ENCODE measurements at regions not wholly inside any gene's neighbourhood (a gene's known extent, or its start where the extent isn't known, plus 50 kb on each side); places are given as distances from the start of the nearest gene placed in this dataset.

GRCh38 chr5:180411948-180412347 lies 58.8 kb upstream of the GFPT2 start:
- DNase-seq (no peak), ATAC-seq (no peak)

DNA sequence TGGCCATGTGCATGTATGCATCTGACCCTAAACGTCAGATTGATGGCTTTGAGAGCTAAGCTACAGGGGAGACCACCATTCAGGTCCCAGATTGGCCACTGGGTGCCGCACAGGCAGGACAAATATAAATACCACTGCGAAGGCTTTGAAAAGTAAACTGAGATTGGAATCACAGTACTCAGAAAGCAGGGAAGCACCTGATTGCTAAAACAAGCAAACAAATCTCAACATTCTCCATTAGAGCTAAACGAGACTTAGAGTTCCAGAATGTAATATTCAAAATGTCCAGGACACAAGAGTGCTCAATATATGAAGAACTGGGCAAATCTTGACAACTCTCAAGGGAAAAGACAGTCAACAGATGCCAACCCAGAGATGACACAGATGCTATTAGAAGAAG lies 61.0 kb upstream of the GFPT2 start:
- ATAC-seq (no peak), DNase-seq (no peak)

DNA sequence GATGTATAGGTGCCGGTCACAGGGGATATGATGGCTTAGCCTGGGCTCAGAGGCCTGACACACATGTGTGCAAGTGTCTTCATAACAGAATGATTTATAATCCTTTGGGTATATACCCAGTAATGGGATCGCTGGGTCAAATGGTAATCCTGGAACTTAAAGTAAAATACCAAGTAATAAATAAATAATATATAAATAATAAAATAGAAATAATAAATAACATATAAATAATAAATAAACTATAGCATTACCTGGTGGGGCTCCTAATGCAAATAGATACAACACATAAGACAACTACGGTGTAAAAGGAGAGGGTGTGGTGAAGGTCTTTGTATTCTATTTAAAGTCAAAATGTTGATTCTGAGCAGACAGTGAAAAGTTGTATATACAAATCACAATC lies 68.5 kb upstream of the GFPT2 start:
- no peak for DNase-seq
- ATAC-seq: no peak

GRCh38 chr5:180423133-180423532 lies 70.0 kb upstream of the GFPT2 start:
- no peak for DNase-seq
- ATAC-seq: no peak

DNA sequence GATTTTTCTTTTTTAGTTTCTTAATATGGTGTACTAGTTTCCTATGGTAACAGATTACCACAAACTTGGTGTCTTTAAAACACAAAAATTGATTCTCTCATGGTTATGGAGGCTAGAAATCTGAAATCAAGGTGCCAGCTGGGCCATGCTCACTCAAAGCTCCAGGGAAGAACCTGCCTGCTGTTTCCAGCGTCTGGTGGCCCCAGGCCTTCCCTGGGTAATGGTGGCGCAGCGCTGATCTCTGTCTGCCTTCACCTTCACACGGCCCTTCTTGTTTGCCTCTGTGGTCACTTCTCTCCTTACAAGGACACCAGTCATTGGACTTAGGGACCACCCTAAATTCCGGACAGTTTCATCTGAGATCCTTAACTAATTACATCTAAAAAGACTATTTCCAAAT lies 70.5 kb upstream of the GFPT2 start:
- ATAC-seq (no peak), DNase-seq (no peak)

- no peak for DNase-seq
- no peak for ATAC-seq
Observed at GRCh38 chr5:180424094-180424493, 70.1 kb upstream of the CNOT6 start.

DNA sequence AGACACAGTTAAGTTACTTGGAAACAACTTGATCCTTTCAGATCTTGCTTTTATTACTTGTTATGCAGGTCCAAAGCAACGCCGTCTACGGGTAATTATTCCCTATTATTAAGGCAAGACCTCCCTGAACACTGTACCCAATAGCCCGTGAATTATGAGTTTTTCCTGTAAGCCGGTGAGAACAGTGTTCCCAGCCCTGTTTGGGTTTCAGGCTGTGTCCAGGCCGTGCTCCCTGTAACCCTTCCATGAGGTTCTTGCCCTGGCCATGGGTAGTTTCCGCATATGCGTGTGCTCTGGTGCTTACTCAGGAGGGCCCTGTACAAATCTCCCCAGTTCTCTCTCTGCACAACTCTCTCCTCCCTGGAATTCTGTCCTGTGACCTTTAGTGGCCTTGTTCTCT lies 65.6 kb upstream of the CNOT6 start:
- no peak for ATAC-seq
- DNase-seq: no peak

GRCh38 chr5:180431932-180432331 lies 62.2 kb upstream of the CNOT6 start:
- ATAC-seq: no peak
- DNase-seq: no peak

- ATAC-seq (peak; percentile 51), DNase-seq (no peak)
Observed at GRCh38 chr5:180433032-180433422, 61.2 kb upstream of the CNOT6 start.

- ATAC-seq (no peak), DNase-seq (no peak)
Observed at GRCh38 chr5:180435594-180435993, 58.6 kb upstream of the CNOT6 start.

GRCh38 chr5:180436275-180436674 lies 57.9 kb upstream of the CNOT6 start:
- ATAC-seq: no peak

GRCh38 chr5:180436936-180437335 lies 57.2 kb upstream of the CNOT6 start:
- no peak for ATAC-seq
- DNase-seq: no peak

More at GRCh38 chr5:180436275-180436674, 57.9 kb upstream of the CNOT6 start:
- DNase-seq: no peak

DNA sequence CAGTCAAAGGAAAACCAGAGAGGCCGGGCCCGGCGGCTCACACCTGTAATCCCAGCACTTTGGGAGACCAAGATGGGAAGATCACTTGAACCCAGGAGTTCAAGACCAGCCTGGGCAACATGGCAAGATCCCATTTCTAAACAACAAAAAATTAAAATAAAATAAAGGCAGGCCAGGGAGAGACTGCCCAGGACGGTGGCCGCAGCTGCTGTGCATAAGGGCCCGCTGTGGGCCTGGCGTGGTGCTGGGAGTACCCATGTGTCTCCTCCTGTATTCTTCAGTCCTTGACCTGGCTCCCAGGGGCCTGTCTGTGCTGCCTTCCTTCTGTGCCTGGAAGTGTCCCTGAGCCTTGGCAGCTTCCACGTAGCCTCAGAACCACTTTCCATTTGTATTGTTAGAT lies 56.8 kb upstream of the CNOT6 start:
- DNase-seq (no peak), ATAC-seq (no peak)

DNA sequence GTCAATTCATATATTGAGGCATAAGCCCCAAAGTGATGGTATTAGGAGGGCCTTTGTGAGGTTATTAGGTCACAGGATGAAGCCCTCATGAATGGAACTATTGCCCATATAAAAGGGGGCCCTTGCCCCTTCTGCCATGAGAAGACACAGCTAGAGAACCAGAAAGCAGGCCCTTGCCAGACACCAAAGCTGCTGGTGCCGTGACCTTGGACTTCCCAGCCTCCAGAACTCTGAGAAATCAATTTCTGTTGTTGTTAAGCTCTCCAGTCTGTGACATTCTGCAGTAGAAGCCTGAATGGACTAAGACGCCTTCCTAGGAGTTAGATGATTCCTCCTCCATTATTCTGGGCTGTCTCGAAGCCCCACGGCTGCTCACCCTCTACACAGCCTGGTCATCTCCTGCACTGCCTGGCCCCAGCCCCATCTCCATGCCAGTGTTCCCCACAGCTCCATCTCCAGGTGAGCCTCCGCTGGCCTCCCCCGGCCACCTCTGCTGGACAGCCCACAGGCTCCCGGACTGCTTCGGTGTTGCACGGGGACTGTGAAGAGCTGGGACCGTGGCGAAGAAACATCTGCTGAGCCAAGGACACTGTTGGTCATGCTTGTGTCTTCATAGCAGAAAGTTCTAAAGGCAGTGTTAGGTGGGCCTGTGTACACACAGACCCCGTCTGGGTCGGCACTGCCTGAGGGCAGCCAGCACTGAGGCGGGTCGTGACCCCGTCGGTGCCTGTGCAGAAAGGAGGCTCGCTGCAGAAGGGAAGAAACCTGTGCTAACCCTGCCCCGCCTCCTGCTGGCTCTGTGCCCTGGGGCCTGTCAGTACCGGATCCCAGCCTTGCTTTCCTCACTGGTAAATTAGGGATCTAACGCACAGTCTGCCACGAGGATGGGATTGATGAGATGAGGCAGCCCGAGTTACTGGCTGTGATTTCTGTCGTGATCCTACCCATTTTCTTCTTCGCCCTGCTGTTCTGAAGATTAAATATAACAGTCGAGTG lies 55.1 kb upstream of the CNOT6 start:
- no peak for ATAC-seq

GRCh38 chr5:180439911-180440769 lies 54.0 kb upstream of the CNOT6 start:
- DNase-seq (no peak), ATAC-seq (no peak)

More for the DNA sequence above, 55.1 kb upstream of the CNOT6 start:
- no peak for DNase-seq

GRCh38 chr5:180441564-180442051 lies 52.6 kb upstream of the CNOT6 start:
- DNase-seq (no peak), ATAC-seq (no peak)

All from stimulated activated naive CD8-positive, alpha-beta T cell treated with anti-CD3 and anti-CD28 coated beads, Interleukin-15, Interleukin-2, amounts not matched to agents 100 U/mL and 50 U/mL, for 24 hours (primary cell).